ENCODE measurements at regions not wholly inside any gene's neighbourhood (a gene's known extent, or its start where the extent isn't known, plus 50 kb on each side); places are given as distances from the start of the nearest gene placed in this dataset.
A peak's percentile ranks its signal among the peaks of the same experiment; 100 is the strongest.

DNA sequence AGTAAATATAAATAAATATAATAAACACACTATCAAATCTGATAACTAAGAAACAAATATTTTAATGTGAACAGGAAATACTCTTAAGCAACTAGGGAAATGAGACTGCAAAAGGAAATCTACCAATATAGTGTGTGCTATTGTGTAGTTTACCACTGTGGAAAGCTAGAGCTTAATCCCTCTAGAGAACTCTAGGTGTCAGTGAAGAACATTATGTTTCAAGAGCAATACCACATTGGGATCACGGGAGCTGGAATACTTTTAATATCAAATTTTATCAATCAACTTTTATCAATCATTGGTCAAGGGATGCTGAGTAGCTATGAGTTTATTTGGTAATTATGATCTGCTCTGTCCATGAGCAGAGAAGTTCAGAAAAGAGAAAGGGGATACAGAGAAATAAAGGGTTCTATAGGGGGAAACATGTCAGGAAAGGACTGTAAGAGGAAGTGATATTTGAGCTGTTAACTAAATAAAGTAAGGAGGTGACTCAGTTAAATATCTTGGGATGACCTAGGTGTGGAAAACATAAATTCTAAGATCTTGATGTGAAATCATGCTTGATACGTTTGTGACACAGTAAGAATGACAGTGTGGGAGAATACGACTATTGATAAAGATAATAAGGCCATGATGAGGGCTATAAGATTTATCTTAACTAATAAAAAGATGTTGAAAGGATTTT is 762.2 kb upstream of the ALCAM start:
- DNase-seq, result peak; percentile 35

DNA sequence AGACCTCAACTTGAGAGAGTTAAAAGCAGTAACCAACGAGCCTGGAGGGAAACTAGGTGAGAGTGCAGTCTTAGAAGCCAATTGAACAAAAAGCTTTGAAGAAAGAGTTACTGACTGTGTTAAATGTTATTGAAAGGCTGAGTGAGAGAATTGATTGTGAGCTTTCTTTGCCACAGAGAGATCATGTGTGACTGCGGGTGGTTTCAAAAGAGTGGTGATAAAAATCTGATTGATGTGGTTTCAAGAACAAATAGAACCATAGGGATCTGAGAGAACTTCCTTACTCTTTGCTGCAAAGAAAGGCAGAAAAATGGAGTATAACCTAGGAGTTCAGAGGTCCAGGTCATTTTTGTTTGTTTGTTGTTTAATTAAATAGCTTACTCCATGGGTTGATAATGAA is 759.9 kb upstream of the ALCAM start:
- DNase-seq, result no peak

DNA sequence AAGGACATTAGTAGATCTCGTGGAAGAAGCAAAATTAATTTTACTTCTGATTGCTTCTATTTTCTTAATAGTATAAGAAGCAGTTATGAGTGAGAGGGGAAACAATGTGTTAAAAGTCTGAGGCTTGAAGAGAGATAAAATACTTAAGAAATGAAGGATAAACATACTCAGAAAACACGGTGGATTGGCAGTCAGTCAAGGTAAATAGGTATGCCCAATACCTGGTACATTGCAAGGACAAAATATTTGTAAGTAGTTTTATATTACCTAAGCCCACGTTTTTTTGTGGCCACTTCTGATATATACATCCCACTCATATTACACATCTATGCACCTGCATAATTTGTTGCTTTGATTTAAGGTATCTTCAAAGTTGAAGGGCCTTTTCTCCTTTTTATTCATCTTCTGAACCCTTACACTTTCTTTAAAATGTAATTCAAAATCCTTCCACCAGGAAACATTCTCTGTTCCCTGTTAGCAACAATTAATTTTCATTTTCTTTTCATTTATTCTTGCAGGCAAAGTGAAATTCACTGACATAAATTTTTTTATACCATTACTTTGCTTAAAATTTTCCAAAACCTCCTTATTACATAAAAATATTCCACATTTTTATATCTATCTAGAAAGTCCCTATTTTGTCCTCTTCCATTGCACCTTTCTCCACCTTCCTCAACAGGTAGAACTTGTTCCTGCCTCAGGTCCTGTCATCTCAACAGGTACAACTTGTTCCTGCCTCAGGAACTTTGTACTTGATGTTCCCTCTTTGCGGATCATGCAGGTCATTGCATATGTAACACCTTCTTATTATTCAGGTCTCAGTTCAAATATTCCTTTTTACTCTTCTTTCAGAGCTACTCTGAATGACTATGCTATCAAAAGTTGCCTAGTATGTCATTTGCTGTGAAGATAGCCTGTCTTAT is 755.7 kb upstream of the ALCAM start:
- no peak for DNase-seq

DNA sequence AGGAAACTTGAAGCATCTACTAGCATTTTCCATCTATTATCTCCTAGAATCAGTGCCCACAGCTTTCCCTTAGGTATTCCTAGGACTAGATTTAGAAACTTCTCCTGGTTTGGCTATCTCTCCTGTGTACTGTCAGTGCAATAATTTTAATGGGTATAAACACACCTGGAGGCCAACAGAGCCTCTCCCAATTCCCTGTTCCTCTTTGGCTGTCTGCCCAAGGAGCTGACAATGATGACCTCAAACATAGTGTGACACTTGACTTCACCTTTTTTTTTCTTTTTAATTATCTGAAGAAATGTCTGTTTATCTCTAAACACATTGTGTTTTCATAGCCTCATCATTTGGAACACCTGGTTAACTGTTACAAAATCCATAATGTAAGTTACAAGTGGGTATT is 754.5 kb upstream of the ALCAM start:
- no peak for DNase-seq

DNA sequence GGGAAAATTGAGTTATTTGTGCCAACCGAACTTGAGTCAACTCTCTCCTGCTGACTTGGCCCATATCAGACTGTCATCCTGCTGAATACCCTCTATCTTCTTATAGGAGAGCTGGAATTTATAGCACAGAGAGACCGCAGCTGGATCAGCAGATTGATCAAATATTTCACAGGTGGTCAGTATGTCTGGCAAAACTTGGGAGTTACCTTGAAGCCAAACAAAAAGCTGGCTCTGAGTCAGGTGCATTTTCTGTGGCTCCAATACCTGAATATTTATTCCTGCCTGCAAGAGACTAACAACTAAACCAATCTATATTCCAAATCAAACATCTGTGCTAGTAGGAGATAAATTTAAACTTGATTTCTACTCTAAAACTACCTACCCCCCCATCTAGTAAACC is 752.1 kb upstream of the ALCAM start:
- no peak for DNase-seq

DNA sequence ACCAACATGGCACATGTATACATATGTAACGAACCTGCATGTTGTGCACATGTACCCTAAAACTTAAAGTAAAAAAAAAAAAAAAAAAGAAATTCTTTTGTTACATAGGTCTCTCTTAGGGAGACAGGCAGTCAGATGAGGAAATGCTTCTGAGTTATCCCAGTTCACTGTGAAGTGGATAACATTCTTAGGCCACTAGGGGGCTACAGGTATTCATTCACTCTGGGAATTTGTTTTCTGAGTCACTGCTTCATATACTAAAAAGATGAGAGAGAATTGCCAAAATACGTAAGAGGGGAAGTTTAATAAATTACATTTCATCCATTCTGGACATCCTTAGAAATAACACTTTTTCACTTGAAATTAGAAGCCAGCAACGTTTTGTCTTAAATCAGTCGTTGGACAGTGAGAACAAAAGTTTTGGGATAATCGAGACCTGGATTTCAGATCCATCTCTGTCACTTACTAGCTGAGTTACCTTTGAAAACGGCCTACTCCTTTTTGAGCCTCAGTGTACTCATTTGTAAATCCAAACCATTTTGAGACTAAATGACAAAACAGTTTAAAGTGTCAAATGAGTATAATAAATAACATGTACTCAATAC is 738.4 kb upstream of the ALCAM start:
- DNase-seq, result peak; percentile 64

DNA sequence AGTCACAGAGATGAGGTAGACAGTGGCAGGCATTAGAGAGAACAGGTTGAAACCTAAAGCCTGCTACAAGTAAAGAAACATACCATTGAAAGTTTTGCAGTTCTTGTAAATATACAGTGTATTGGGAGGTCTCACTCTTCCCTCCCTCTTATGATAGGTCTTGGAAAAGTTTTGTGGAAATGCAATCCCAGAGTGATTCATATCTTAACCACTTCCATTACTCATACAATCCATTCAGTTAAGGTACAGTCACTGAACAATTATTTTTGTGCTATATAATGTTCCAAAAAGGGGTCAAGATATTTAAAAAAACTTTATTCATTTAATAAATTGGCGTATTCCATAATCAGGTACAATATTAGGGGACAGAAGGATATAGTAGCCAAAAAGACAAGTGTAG is 737.7 kb upstream of the ALCAM start:
- DNase-seq, result peak; percentile 86

DNA sequence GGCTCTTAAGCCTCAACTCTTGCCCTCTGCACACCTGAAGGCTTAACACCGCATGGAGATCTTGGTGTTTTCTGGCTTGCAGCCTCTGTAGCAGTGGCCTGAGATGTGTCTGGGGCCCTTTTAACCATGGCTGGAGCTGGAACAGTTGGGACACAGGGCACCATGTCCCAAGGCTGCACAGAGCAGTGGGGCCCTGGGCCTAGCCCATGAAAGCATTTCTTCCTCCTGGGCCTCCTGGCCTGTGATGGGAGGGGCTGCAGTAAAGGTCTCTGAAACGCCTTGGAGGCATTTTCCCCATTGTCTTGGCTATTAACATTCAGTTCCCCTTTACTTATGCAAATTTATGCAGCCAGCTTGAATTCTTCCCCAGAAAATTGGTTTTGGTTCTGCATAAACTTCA is 735.5 kb upstream of the ALCAM start:
- no peak for DNase-seq

DNA sequence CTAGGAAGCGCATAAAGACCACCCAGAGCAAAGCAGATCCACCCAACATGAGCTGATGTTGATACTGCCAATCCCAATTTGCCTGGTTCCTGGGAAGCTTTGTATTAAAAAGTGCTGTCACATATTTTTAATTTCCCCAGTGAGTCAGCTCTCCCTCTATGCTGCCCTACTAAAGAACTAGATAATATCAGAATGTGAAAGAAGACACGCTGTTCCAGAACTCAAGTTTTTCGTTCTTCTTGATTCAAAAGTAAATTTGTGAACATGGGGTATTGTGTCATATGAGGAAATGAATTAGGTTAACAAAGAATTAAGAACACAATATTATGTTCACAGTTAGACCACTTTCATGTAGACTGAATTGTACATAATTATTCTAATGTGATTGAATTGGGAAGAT is 734.2 kb upstream of the ALCAM start:
- no peak for DNase-seq

DNA sequence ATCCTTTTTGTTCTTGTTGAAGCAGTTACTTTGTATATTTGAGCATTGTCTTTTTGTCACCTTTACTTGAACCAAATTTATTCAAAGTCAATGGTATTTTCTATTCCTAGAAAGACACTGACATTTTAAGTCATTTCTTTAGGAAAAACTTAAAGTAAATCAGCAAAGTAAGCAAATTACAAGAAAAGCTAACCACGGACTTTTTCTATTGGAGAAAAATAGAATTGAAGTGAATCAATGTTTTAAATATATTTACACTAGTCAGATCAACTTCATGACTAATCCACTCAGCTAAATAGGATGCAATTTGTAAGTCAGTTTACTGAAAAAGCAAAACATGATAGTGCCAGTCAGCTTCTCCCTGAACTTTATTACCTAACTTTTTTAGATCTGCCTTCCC is 733.8 kb upstream of the ALCAM start:
- no peak for DNase-seq

DNA sequence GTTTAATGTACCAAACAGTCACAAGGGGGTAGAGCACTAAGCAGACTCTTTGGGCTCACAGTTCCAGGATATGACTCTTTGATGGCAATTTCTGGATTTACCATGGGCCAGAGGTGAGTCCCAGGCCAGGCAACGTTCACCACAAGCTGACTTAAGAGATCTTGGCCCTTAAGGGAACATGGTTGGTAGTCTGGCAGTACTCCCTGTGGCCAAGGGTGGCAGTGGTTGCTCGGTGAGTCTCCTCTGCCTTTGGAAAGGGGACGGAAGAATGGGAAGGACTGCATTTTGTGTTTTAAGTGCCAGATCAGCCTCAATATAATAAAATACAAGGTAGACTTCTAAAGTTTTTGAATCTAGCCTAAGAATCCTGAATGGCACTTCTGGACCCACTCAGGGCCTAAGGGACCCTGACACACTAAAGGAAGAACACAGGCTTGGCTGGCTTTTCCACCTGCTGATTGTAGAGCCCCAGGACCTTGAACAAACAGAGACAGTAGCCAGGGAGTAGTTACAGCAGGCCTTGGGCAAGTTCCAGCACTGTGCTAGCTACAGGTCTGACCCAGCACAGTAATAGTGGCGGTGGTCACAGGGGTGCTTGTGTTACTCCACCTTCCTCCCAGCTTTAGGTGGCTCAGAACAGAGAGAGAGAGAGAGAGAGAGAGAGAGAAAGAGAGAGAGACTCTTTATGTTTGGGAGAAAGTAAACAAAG is 730.7 kb upstream of the ALCAM start:
- DNase-seq, result no peak

DNA sequence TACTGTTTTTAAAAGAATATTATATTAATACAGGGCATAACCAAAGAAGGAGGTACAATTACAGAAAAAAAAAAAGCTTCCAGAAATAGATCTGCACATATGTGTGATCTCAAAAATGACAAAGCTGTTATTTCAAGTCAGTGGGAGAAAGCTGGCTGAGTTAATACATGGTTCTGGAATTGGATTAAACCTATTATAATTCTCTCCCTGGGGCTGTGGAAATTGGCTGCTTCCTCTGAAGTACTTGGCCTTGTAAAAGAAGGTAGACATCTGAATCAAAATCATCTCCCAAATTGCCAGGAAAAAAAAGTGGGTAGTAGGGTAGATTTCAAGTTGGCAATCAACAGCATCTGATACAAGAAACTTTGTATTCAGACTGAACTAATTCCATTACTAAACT is 723.9 kb upstream of the ALCAM start:
- DNase-seq, result no peak

DNA sequence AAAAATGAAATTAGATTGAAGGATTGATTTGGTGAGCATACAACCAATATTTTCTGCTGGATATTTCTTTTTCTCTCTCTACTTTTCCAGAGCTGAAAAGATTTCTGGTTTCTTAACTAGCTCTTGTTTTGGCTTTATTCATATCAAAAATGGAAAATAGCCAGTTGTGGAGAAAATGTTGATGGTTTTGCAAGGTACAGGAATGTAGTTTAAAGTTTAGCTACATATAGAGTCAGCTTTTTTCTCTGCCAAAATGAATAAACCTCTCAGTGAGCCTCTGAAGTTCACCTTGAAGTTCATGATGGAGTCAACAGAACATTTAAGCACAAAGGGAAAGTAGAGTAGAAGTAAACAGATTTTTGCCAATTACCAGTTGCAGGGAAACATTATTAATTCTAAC is 720.5 kb upstream of the ALCAM start:
- no peak for DNase-seq

DNA sequence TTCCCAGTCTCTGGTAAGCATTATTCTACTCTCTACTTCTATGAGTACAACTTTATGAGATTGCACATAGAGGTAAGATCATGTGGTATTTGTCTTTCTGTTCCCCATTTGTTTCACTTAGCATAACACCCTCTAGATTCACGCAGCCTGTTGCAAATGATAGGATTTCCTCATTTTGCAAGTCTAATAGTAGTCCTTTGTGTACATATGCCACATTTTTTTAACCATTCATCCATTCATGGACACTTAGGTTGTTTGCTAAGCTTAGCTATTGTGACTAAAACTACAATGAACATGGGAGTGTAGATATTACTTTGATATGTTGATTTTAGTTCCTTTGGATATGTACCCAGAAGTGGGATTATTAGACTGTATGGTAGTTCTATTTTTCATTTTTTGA is 717.9 kb upstream of the ALCAM start:
- no peak for DNase-seq

DNA sequence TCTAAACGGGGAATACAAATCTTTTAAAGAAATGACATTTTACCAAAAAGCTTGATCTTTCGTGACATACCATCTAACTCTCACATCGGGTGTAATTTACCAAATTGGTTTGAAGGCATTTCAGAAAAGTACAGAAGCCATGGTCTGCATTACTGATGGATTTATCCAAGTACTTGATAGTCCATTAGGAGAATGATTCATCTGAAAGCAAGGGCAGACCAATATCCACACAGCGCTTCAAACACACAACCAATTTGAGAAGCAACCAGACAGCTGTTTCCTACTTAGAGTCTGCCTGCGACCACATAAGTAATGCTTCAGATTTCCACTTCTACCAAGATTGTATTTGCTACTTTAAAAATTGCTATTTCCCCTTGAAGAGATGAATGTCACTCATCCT is 697.6 kb upstream of the ALCAM start:
- DNase-seq, result no peak

DNA sequence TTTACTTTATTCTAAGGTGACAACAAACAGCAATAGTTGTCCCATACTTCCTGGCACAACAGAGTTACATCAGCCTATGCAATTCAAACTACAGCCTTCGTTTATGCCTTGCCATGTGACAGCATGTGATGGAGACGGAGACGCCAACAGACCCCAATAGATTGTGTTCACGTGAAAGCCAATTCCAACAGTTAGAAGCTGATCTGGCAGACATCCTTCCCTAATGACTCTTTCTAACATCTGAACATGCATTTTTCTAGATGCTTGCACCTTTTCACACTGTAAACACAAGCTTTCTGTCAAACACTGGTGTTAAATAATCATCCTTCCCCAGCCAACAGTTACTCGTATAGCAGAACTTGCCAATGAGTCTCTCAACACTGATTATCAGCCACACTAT is 694.4 kb upstream of the ALCAM start:
- no peak for DNase-seq

DNA sequence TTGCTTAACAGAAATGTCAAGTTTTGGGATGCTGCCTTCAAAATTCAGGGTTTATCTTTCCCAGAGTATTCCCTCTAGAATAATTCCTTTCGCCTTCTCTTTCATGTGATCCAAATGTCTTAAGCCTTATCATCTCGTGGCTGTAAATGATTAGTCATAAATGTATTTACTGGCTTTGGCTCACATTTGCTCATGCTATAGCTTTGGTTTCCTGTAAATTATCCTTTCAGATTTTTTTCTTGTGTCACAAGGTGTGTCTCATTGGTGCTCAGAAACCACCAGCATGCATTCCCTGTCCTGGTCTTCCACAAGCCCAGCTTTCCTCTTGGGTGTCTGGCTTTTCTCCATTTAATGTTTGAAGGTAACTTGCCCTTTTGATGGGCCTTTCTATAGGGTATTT is 692.7 kb upstream of the ALCAM start:
- peak; percentile 41 for DNase-seq

DNA sequence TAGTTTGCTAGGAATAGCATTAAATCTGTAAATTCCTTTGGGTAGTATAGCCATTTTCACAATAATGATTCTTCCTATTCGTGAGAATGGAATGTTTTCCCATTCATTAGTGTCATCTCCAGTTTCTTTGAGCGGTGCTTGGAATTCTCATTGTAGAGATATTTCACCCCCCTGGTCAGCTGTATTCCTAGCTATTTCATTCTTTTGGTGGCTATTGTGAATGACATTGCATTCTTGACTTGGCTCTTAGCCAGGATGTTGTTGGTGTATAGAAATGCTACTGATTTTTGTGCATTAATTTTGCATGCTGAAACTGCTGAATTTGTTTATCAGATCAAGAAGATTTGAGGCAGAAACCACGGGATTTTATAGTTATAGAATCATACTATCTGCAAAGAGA is 690.5 kb upstream of the ALCAM start:
- DNase-seq, result peak; percentile 49

DNA sequence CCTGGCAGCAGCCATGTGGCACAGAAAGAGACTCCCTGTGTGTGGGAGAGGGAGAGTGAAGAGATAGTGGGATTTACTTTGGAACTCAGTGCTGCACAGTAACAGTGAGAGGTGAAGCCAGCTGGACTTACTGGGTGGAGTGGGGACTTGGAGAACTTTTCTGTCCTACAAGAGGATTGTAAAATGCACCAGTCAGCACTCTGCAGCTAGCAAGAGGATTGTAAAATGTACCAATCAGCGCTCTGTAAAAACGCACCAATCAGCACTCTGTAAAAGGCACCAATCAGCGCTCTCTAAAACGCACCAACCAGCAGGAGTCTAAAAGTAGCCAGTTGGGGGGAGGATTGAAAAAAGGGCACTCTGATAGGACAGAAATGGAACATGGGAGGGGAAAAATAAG is 688.8 kb upstream of the ALCAM start:
- DNase-seq, result no peak

DNA sequence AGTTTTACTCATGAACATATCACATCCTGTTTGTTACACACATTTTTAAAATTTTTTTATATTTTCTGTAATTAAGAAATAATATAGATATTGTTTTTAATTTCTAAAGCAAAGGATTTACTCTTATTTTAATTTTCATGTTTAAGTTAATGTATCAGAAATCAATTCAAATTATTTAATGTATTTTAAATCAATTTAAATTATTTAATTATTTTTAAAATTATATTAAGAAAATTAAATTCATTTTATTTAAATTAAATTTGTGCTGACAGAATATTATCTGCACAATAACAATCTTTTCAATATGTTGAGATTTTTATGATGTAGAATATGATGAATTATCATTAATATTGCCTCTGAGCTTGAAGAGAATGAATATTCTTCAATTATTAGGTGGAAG is 681.2 kb upstream of the ALCAM start:
- DNase-seq, result no peak

DNA sequence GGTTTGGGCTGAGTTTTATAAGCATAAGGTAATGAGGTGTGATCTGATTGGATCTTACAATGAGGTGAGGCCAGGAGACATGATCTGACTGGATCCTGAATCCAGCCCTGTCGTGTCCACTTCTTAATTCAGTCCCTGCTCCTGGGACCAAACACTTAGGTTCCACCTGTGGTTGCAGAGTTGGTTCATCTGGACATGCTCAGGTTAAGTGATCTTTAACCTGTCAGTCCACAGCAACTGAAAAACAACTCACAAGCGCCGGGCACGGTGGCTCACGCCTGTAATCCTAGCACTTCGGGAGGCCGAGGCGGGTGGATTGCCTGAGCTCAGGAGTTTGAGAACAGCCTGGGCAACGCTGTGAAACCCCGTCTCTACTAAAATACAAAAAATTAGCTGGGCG is 679.3 kb upstream of the ALCAM start:
- no peak for DNase-seq

DNA sequence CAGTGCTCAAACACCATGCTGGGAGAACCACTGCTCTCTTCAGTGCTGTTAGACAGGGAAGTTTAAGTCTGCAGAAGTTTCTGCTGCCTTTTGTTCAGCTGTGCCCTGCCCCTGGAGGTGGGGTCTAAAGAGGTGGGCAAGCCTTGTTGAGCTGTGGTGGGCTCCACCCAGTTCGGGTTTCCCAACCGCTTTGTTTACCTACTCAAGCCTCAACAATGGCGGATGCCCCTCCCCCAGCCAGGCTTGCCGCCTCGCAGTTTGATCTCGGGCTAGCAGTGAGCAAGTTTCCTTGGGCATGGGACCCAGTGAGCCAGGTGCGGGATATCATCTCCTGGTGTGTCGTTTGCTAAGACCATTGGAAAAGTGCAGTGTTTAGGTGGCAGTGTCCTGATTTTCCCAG is 670.2 kb upstream of the ALCAM start:
- no peak for DNase-seq

DNA sequence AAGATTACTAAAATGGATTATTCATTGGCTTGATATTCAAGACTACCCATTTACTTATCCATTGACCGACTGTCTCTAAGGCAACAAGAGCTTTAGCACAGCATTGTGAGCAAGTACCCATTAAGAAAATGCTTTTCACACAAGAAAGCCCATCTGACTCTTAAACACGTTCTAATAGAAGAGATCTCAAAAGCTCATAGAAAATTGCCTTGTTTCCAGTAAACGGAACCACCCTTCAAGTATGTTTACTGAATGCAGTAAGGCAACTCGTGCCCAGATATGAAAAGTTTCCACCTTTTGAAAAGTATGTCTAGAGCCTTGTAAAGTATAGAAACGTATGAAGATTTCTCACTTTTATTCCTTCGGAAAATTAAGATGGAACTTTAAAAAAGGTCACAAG is 655.3 kb upstream of the ALCAM start:
- no peak for DNase-seq

DNA sequence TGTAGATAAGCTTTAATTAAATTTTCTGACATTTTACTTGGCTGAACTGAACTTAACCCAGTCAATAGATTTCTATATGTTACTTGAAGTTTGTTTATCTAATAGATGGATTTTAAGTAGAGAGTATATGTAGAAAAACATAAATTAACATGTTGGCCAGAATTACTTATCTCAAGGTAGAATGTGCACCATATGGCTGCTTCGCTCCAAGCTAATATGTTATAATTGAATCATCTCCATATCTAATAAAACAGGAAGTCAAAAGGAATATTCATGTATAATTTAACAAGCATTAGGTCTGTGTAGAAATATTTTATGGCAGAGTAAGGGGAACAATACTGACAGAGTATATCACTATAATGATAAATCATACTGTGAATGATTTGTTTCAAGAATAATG is 650.7 kb upstream of the ALCAM start:
- no peak for DNase-seq
